ENCODE measurements at regions not wholly inside any gene's neighbourhood (a gene's known extent, or its start where the extent isn't known, plus 50 kb on each side); places are given as distances from the start of the nearest gene placed in this dataset.

DNA sequence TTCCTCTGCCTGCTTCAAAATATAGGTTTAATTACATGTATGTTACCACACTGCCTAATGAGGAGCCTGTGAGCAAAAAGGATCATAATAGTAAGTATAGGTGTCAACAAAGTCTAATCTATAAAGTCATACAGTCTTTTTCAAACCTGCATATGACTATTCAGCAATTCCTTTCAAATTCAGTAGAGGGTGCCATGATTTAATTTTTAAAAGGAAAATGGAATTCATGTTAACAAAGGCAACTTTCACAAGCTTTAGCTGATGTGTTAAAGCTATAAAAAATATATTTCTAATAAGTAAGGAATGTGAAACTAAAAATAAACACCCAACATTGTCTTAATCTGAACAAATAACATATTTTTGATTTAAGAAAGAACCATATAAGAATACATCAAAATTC lies 52.1 kb downstream of the MPP7 start:
- DNase-seq, result peak; percentile 16

GRCh38 chr10:28250358-28250757 lies 52.5 kb downstream of the MPP7 start:
- no peak for DNase-seq

DNA sequence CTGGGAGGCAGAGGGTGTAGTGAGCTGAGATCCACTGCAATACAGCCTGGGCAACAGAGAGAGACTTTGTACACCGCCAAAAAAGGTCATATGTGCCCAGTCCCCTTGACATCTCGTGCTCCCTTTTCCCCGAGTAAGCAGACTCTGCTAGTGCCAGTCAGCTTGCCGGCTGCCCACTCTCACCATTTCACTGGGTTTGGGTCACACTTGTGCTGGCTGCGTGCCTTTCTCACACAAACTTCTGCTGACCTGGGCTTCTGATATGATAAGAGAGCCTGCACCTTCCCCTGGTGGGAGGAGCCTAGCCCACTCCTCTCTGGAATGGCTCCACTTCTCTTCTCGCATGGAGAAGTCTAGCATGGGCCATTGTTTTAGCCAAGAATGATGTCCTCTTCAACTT lies 53.4 kb downstream of the MPP7 start:
- DNase-seq, result no peak

GRCh38 chr10:28248092-28248491 lies 54.8 kb downstream of the MPP7 start:
- DNase-seq, result peak; percentile 24

DNA sequence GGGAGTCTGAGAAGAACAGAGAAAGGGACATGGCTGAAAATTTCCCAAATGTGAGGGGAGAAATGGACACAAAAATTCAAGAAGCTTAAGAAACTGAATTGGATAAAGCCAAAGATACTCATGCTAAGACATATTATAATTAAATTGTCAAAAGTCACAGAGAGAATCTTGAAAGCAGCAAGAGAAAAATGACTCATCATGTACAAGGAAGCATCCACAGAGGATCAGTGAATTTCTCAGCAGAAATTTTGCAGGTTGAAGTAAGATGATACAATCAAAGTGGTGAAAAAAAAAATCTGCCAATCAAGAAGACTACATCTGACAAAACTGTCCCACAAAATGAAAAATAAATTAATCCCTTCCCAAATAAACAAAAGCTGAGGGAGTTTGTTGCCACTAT lies 56.8 kb downstream of the MPP7 start:
- no peak for DNase-seq

DNA sequence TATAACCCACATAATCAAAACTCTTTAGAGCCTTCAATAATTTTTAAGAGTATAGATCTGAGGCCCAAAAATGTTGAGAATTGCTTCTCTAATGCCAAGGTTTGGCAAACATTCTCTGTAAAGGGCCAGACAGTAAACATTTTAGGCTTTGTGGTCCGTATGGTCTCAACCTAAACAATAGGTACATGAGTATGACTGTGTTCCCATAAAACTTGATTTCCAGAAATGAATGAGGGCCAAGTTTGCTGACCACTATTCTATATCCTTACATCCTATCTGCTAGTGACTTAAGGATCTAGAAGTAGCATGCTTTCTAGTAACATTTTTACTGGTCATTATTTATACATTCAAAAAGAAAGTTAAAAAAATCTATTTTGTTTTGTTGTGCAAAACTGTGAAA lies 58.9 kb downstream of the MPP7 start:
- no peak for DNase-seq

GRCh38 chr10:28242555-28243204 lies 60.2 kb downstream of the MPP7 start:
- DNase-seq, result no peak

DNA sequence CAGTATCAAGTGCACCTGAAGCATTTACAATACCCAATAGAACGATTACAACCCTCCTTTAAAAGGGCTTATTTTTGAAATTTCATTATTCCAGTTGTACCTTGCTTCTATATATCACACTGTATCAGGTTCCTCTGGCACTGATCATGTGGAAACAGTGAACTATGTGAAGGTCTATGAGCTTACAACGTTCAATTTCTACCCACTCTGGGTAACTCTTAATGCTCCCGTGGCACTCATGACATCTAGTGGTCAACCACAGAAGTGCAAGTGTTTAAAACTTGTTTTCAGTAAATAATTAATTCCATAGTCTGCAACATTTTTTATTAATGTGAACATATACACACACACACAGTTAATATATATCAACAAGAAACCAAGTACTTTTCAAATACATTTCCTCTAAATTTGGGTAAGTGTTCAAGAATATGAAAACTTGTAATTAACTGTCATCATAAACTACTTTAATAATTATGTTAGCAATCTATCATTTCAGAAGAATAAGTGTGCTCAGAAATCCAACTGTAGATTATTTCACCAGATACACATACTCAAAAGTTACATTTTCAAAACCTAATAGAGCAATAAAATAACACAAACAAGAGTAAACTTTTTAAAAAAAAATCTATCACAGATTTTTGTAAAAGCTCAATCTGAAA lies 61.0 kb downstream of the MPP7 start:
- DNase-seq, result peak; percentile 50

DNA sequence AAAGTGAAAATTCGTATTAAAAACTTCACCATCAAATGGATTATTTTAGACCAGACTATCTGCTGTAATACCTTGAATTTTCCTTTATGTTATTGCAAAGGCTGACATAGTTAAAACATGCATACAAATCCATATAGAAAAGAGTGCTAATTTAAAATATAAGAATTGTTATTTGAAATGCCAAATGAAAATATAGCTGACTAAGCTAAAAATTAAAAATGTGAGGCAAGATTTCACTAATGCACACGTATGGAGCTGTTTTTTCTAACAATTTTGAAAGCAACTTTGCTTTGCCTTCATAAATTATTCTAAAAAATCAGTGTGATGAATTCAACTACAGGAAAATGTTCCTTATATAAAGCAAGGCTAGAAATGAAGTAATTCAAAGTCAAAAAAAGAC lies 62.5 kb downstream of the MPP7 start:
- DNase-seq, result no peak

DNA sequence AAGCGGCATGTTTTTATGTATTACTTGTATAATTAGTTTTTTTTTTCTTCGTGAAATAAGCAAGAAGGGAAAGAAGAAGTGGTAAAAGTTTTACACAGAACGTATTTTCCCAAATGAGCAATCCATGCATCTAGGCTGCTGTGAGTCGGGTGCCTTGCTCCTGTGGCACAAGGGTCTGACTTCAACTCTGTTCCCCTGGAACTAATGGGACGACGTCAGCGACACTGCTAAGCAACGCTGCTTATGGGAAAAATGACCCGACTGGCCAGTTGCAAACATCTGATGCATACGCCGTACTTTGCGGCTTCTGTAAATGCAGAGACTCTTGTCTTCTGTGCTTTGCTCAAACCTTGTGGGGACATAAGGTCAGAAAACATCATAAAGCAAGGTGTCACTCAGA lies 66.3 kb downstream of the MPP7 start:
- no peak for DNase-seq

- DNase-seq, result no peak
These were observed 82.1 kb downstream of the MPP7 start for GRCh38 chr10:28220811-28221210.

GRCh38 chr10:28219251-28219650 lies 83.6 kb downstream of the MPP7 start:
- DNase-seq, result no peak

DNA sequence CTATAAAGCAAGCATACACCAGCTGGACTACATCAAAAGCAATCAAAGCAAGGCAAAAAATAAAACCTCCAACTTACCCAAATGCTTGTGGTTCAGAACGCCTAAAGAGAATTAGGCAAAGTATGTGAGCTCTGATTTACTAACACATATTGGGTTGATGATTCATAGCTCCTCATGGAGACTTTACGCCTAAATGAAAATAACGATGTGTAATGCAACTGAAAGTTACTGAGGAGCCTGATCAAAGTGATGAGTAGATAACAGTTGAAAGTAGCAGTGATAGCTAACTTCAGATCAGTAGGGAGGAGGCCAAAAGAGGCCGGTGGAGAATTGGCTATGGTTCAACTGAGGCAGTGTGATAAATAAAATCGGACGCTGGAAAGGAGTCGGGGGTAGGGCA lies 85.0 kb downstream of the MPP7 start:
- no peak for DNase-seq

GRCh38 chr10:28215930-28216329 lies 86.9 kb downstream of the MPP7 start:
- DNase-seq, result no peak

DNA sequence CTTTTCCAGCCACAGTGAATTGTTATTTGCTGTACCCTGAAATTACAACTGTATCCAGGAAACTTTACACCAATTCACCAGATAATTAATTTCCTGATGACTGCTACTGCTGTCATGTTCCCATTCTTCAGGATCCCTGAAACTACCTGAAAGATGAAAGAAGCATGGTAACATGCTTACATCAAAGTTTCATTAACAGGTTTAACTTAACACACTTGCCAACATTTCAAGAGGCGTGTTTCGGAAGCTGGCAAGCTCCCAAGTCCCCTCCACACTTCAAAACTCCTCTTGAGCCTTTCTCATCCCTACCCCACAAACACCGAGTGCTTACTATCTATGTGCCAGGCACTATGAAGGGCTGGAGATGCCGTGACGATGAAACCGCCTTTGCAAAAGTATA lies 88.6 kb downstream of the MPP7 start:
- peak; percentile 30 for DNase-seq

GRCh38 chr10:28211759-28212158 lies 91.1 kb downstream of the MPP7 start:
- no peak for DNase-seq

- no peak for DNase-seq
These were observed 95.1 kb downstream of the MPP7 start for GRCh38 chr10:28207799-28208198.

- no peak for DNase-seq
These were observed 99.9 kb downstream of the MPP7 start for GRCh38 chr10:28202941-28203352.

- DNase-seq, result no peak
These were observed 101.2 kb downstream of the MPP7 start for GRCh38 chr10:28201410-28202400.

DNA sequence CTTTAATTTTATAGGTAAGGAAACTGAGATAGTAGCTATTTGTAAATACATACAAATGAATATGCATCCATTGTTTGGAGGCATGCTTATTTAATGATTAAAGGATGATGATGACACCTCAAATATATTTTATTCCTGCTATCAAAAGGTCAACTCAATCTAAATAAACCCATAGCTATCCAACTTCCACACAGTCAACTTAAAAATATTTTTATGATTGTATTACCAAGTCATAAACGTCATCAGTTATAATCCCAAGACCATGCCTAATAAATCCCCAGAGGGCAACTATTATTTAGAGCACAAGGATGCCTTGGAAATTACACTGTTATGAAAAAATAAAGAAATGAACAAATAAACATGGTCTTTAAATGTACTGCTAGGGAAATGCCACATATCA lies 102.1 kb downstream of the MPP7 start:
- no peak for DNase-seq

GRCh38 chr10:28199941-28200340 lies 102.9 kb downstream of the MPP7 start:
- no peak for DNase-seq

- no peak for DNase-seq
These were observed 112.7 kb downstream of the MPP7 start for GRCh38 chr10:28190196-28190595.

DNA sequence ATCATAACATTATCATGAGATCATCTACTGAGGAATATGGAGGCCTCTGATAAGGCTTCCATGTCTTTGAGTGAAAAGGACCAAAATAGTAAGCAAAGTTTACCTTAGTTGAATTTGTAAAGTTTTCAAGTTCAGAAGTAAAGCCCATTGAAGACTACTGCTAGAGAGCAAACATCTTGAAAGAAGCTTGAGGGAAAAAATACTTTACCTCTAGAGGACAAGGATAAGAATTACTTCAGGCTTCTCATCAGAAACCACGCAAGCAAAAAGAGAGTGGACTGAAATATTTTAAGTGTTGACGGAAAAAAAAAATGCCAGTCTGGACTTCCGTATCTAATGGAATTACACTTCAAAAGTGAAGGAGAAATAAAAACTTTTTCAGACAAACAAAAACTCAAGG lies 114.3 kb downstream of the MPP7 start:
- DNase-seq, result no peak

All from NCI-H1105 treated with DMSO at 0.1 percent for 48 hours (cell line).